ENCODE measurements at regions not wholly inside any gene's neighbourhood (a gene's known extent, or its start where the extent isn't known, plus 50 kb on each side); places are given as distances from the start of the nearest gene placed in this dataset.

GRCh38 chr10:59463909-59464308 is 101.6 kb upstream of the FAM13C start:
- no peak overlapping the region for H3K4me3 Mint-ChIP-seq
- H3K36me3 Mint-ChIP-seq (ENCODE audit: low read depth), result no peaks in the 10 kb centered on the region
- no peak overlapping the region for H3K27ac Mint-ChIP-seq (ENCODE audit: unreplicated experiment)
- H3K27me3 Mint-ChIP-seq (ENCODE audit: low read depth), result no peaks in the 10 kb centered on the region
- H3K9me3 Mint-ChIP-seq, result peaks cover 3% of the 10 kb centered on the region
- no peak for DNase-seq (ENCODE audit: low read depth, low spot score)
- no peak for TF ChIP-seq CTCF (conservative IDR thresholded peaks at IDR 0.05)
- H3K4me1 Mint-ChIP-seq, result no peaks in the 10 kb centered on the region

- H3K9me3 Mint-ChIP-seq, result no peaks in the 10 kb centered on the region
- no peak for TF ChIP-seq CTCF (conservative IDR thresholded peaks at IDR 0.05)
- no peaks in the 10 kb centered on the region for H3K36me3 Mint-ChIP-seq (ENCODE audit: low read depth)
- no peaks in the 10 kb centered on the region for H3K27me3 Mint-ChIP-seq (ENCODE audit: low read depth)
- no peaks in the 10 kb centered on the region for H3K4me1 Mint-ChIP-seq
- H3K4me3 Mint-ChIP-seq, result no peak overlapping the region
- DNase-seq (ENCODE audit: low read depth, low spot score), result no peak
- no peak overlapping the region for H3K27ac Mint-ChIP-seq (ENCODE audit: unreplicated experiment)
Observed at GRCh38 chr10:59460601-59461000, 98.3 kb upstream of the FAM13C start.

GRCh38 chr10:59456199-59456598 is 93.8 kb upstream of the FAM13C start:
- no peak overlapping the region for H3K27ac Mint-ChIP-seq (ENCODE audit: unreplicated experiment)
- H3K36me3 Mint-ChIP-seq (ENCODE audit: low read depth), result no peaks in the 10 kb centered on the region
- H3K27me3 Mint-ChIP-seq (ENCODE audit: low read depth), result no peaks in the 10 kb centered on the region
- no peak for TF ChIP-seq CTCF (conservative IDR thresholded peaks at IDR 0.05)
- H3K4me3 Mint-ChIP-seq, result no peak overlapping the region
- H3K4me1 Mint-ChIP-seq, result no peaks in the 10 kb centered on the region
- DNase-seq (ENCODE audit: low read depth, low spot score), result no peak
- no peaks in the 10 kb centered on the region for H3K9me3 Mint-ChIP-seq

- H3K4me1 Mint-ChIP-seq, result no peaks in the 10 kb centered on the region
- DNase-seq (ENCODE audit: low read depth, low spot score), result no peak
- H3K4me3 Mint-ChIP-seq, result no peak overlapping the region
- peaks cover 3% of the 10 kb centered on the region for H3K9me3 Mint-ChIP-seq
- no peak for TF ChIP-seq CTCF (conservative IDR thresholded peaks at IDR 0.05)
- no peaks in the 10 kb centered on the region for H3K36me3 Mint-ChIP-seq (ENCODE audit: low read depth)
- H3K27me3 Mint-ChIP-seq (ENCODE audit: low read depth), result no peaks in the 10 kb centered on the region
- no peak overlapping the region for H3K27ac Mint-ChIP-seq (ENCODE audit: unreplicated experiment)
Observed at GRCh38 chr10:59454171-59454919, 92.0 kb upstream of the FAM13C start.

GRCh38 chr10:59448616-59449015 is 86.3 kb upstream of the FAM13C start:
- no peaks in the 10 kb centered on the region for H3K36me3 Mint-ChIP-seq (ENCODE audit: low read depth)
- peaks cover 3% of the 10 kb centered on the region for H3K9me3 Mint-ChIP-seq
- no peak for TF ChIP-seq CTCF (conservative IDR thresholded peaks at IDR 0.05)
- no peak overlapping the region for H3K4me3 Mint-ChIP-seq
- H3K27ac Mint-ChIP-seq (ENCODE audit: unreplicated experiment), result no peak overlapping the region
- no peaks in the 10 kb centered on the region for H3K27me3 Mint-ChIP-seq (ENCODE audit: low read depth)
- no peak for DNase-seq (ENCODE audit: low read depth, low spot score)
- H3K4me1 Mint-ChIP-seq, result no peaks in the 10 kb centered on the region

All from neural crest cell (in vitro differentiated cells).